Fibroblast of lung (primary cell): ENCODE measurements at regions not wholly inside any gene's neighbourhood (a gene's known extent, or its start where the extent isn't known, plus 50 kb on each side); places are given as distances from the start of the nearest gene placed in this dataset.

Experiments used
- EZH2 ChIP-seq: IDR thresholded peaks from 2 replicates; pipeline ENCODE4 v1.5.1; 2012; ENCODE audit warnings: low read length, control low read depth, mild to moderate bottlenecking; ENCODE audit errors: missing control alignments
- TF ChIP-seq, protein P1 (sequence below), 2 donors: IDR thresholded peaks in 1 of 2; conservative IDR thresholded peaks in 1 of 2; 1 replicate in 1 of 2; 2 replicates in 1 of 2; pipeline ENCODE4 v1.5.1; 2011 to 2012; ENCODE audit warnings: low read length in 2 of 2, control low read depth in 1 of 2, inconsistent platforms in 1 of 2, low read depth in 1 of 2, mild to moderate bottlenecking in 1 of 2

DNA sequence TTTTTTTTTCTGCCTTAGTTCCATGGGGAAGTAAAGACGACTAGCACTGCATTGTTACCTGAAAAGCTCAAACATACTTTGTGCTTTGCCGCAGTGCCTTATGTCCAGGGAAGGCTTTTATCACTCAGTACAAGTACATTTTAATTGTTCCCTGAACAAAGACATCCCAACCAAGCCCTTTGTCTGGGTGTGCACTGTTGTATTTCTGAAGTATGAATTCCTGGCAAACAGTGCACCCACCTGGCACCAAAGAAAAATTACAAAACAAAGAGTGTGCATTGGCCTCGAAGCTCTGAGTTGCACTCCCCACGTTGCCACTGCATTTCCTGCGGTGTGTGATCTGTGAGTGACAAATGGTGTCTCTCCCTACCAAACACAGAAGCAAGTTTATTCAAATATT lies 858.5 kb upstream of the PIK3C3 start:
- TF ChIP-seq, protein P1, sequence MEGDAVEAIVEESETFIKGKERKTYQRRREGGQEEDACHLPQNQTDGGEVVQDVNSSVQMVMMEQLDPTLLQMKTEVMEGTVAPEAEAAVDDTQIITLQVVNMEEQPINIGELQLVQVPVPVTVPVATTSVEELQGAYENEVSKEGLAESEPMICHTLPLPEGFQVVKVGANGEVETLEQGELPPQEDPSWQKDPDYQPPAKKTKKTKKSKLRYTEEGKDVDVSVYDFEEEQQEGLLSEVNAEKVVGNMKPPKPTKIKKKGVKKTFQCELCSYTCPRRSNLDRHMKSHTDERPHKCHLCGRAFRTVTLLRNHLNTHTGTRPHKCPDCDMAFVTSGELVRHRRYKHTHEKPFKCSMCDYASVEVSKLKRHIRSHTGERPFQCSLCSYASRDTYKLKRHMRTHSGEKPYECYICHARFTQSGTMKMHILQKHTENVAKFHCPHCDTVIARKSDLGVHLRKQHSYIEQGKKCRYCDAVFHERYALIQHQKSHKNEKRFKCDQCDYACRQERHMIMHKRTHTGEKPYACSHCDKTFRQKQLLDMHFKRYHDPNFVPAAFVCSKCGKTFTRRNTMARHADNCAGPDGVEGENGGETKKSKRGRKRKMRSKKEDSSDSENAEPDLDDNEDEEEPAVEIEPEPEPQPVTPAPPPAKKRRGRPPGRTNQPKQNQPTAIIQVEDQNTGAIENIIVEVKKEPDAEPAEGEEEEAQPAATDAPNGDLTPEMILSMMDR (conservative IDR thresholded peaks at IDR 0.05 in 1 of 2, IDR thresholded peaks at IDR 0.05 in 1 of 2; ENCODE audit: low read depth in 1 of 2, low read length in 2 of 2), result peak in 1 of 2 donors; percentile 11
- TF ChIP-seq EZH2, result no peak
